Muscle of back (tissue), 3 donors: ENCODE measurements at regions not wholly inside any gene's neighbourhood (a gene's known extent, or its start where the extent isn't known, plus 50 kb on each side); places are given as distances from the start of the nearest gene placed in this dataset.

ENCODE experiments used
- DNase-seq, 3 donors: peaks; one replicate each; pipeline versions ENCODE4 v3.0.0 to v3.0.0-alpha.2; 2013

DNA sequence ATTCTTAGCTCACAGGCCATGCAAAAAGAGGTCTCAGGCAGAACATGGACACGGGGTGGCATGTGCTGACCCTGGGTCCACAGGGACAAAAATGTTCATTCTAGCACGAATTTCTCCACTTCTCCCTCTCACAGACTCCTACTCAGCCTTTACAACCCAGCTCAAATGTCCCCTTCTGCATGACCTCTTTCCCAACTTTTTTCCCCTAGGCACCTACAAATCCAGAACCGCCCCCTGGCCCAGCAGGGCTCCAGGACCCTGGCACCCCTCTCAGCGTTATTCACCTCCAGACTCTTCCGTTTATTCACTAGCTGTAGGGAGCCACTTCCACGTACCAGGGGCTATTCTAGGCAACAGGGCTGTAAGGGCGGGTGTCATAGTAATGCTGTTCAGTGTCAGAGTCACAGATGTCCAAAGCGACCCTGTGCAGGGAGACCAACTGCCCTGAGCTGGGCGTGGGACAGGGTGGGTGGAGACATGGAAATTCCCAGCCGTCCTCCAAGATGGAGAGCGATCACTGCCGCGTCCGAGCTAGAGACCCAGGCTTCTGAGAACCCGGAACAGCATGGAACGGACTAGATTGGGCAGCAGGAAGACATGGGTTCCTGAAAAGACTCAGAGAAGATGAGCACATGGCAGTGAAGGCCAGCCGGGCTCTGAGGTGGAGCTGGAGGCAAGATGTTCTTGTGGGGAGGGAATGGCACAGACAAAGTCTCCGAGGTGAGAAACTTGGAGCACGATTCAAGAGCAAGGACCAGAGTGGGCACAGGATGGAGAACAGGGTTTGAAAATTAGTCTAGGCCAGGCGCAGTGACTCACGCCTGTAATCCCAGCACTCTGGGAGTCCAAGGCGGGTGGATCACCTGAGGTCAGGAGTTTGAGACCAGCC lies 274.9 kb upstream of the RTL1 start:
- no peak for DNase-seq

DNA sequence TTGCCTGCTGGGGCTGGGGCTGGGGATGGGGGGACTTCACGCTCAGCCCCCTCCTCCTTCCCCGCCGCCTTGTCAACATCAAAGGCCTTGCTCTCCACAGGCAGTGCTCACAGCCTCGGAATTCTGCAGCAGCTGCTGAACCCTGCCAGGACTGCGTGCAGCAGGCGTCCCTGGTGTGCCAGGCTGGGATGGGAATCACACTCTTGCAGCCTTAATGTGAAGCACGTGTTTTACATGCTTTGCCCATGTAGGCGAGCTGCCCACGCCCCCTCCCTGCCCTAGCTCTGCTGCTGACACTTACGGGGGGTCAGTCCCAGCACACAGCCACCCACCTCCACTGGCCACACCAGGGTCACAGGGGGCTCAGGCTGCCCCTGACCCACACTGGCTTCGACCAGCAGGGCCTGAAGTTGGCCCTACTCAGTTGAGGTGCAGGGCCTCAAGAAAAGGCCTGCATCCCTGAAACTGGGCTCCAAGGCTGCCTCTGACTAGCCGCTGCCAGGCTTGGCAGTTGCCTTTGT lies 276.2 kb upstream of the RTL1 start:
- no peak for DNase-seq

DNA sequence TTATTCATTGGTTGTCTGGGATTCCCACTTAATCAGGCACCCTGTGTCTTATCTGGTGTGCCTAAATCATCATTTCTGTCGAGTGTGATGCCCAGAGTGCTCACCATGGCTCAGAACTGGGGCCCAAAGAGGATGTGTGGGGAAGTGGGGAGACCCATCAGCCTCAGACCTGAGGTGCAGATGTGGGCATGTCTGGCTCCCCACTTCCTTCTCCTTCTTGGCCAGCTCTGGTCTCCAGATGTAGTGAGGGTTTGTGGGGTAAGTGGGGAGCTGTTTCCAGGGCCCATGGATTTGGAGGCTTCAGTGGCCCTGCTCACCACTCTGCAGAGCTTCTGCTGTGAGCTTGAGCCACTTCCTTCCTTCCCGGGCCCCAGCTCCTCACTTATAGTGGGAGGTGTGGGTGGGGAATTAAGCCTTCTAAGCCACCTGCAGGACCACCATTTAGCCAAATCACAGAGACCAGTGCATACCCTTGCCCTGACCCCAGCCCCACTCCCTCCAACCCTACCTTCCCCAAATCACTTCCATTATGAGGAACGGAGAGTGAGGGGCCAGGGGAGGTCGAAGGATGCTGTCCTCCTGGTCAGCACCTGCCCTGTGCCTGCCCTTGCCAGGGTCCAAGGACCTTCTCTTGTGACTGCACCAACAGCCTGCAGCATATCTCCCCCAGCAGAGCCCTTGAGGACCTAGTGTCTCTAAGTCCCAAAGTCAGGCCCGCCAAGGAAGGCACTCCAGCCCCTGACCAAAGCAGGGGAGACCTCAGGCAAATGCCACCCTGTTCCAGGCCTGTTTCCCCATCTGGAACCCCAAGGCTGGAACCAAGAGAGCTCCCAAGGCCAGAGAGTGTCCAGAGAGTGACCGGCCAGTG lies 278.2 kb upstream of the RTL1 start:
- DNase-seq: no peak

DNA sequence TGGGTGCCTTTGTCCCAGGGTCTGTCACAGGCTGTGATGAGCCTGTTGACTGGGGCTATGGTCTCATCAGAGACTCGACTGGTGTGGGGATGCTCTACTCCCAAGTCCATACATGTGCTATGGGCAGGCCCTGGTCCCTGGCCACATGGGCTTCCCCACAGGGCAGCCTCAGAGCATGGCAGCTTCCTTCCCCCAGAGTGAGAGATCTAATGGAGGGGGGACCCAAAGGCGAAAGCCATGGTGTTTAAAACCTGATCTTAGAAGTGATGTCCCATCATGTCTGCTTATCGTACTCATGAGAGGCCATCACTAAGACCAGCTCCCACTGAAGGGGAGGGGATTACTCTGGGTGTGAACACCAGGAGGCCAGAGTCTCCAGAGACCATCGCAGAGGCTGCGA lies 279.0 kb upstream of the RTL1 start:
- DNase-seq: no peak

DNA sequence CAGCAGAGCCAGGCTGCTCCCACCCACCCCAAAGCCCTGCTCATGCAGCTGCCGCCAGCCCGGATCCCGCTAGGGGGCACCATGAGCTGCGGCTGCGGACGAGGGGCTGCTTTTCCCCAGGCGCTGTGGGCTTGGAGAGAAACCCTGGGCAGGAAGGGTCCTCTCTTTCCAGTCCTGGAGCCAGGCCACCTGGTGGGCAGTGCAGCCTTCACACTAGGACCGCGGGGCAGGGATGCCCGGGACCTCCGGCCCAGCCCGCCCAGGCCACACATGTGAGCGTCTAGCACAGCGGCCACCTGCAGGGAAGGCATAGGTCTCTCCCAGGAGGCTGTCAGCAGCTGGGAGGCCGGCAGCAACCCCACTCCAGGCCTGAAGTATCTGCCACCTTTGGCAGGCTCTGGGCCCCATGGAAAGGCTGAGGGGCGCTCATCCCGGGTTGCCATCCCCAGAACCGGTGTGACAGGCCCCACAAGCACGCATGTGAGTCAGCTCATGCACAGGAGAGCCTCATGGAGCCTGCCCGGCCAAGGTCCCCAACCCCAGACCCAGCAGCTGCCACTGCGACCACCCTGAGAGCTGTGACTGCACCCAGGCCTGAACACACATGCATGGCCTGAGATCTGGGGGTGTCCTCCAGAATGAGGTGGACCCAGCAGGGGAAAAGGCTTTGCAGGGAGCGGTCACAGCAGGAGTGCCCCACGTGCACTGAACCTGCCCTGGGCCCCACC lies 280.0 kb upstream of the RTL1 start:
- peak in 1 of 3 donors; percentile 67 for DNase-seq

DNA sequence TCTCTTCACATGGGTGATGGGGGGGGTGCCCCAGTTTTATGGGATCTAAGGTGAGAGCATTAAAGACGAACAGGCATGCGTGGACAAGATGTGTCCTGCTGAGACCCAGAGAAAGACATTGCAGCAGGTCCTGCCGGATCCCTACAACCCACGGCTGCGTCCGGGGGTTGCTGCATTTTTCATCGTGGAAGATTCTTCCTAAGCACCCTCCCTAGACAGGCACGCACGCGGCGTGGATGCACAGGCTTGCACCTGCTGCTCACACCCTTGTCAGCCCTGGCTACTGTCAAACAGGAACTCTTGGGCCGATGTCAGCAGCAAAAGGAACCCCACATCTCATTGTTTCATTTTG lies 280.6 kb upstream of the RTL1 start:
- DNase-seq: peak in 1 of 3 donors; percentile 40

DNA sequence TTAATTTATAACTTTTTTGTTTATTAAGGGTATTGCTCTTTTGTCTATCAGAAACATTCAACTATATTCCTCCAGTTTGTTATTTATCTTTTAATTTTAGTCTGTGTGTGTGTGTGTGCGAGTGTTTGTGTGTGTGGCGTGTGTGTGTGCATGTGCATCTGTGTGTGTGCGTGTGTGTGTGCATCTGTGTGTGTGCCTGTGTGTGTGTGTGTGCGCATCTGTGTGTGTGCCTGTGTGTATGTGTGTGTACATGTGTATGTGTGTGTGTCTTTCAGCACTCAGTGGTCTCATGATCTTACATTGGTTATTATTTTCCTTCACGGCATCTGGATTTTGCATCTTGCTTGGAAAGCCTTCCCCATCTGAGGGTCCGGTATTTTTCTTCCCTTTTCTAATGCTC lies 281.1 kb upstream of the RTL1 start:
- DNase-seq: peak in 1 of 3 donors; percentile 70

DNA sequence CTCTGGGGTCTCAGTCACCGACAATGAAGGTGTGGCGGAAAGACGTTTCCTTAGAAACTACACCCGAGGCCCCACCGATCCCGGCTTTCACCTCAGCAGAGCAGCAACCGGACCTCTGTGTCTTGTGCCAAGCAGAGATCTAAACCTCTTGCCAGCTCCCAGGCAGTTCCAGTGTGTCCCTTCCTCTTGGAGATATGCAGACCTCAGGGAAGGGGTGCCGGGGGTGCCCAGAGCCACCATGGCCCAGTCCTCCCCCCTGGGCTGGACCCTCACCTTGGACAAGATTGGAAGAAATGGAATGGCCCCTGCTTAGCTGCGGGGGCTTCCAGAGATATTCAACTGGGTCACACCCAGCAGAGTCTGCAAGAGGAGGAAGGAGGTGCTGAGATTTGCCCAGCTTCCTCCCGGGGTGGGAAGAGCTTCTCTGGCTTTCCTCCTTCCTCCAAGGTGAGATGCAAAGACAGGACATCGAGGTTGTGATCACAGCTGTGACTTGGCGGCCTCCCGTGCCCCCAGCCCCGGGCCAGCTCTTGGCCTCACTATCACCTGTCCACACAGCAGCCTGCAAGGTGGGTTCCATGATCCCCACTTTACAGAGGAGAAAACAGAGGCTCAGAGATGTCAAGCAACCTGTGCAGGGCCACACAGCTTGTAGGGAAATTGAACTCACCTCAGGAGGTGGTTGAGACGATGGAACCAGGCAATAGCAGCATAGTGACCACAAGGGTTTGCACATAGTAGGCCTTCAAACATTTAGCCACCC lies 281.7 kb upstream of the RTL1 start:
- no peak for DNase-seq

DNA sequence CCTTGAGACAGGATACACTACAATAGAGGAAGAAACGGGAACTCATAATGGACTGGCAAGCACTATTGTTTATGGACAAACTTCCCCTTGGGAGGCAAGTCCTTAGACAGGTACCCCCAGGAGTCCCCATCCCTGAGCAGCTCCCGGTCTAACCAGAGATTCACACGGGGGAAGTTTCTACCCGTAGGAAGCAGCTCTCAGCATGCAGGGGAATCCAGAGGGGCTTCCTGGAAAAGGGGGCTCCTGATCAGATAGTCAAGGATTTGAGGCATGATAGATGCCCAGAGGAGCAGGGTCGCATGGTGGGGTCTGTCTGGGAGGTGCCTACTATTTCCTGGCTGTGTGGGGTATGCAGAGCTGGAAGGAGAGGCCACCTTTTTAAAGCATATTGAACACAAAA lies 282.4 kb upstream of the RTL1 start:
- no peak for DNase-seq

DNA sequence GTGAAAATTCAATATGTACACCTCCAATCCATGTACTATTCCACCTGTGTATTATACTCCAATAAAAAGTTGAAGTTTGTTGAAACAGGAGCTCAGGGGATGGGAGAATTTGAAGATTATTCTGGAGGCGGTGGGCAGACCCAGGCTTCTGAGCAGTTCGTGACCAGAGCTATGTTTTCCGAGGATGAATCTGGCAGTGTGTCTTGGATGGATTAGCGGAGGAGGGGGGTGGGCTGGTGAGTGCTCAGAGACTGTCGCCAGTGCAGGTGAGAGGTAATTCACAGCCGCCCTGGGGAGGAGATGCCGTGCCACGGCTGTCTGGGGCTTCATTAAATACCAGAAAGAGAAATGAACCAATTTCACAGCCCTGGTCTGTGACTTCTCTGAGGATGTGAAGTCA lies 283.0 kb upstream of the RTL1 start:
- no peak for DNase-seq

DNA sequence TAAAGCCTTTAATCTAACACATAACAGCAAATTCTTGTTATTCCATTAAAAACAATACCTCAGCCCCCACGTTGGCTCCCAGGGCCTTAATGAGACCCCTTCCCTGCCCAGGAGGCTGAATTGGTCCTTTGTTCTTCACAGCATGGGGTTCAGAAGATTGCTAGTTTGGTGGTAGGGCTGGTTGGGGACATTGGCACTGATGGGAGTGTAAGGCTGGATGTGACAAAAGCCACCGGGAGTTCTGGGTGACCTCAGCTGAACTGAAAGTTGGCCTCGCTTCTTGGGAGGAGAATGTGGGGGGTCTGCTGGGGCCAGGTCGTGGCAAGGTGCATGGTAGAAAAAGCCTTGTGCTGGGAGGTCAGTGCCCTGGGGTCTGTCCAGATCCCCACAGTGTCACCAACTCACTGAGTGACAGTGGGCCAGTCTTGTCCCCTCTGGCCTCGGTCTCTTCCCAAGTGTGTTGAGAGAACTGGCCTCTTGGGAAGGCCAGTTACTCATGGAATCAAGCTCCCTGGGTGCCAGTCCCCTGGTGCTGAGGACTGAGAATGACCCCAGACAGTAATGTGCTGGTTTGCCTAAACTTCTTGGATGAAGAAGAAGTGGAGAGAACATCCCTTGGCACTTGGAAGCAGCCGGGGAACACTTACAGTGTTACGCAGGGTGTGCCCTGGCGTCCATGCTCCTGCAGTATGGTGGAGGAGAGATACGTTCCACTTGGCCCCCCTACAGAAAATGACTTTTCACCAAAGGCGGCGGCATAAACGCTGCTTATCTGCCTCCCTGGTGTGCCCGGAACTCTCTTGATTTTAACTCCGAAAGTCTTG lies 283.7 kb upstream of the RTL1 start:
- no peak for DNase-seq

DNA sequence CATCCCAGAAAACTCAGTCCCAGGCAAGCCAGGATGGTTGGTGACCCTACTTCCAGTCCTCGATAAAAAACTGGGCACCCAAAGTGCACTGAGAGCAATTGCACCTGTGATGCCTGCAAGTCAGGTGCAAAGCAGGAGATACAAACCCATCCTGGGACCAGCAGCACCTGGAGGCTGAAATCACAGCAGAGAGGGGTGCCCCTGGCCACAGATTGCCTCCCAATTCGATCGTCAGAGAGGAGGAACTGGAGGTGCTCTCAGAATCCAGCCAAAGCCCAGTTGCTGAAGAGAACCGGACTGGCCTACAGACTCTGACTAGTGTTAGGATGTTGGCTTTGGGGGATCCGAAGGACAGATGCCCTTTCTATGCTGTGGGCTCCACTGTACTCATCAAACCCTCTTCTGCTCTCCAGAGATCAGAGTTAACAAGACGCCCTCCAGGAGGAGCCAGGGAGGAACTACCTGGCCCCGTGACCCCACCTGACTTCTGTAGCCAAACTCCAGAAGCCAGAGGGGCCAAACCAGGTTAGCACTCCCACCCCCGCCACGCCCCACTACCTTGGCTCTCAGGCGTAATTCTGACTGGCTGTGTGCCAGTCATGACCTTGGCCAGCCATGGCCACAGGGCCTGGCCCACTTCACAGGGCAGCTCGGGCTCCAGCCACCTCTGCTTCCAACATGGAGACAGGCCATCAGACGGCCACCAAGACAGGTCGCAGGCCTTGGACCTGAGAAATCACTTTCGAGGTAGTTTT lies 284.5 kb upstream of the RTL1 start:
- DNase-seq: no peak

DNA sequence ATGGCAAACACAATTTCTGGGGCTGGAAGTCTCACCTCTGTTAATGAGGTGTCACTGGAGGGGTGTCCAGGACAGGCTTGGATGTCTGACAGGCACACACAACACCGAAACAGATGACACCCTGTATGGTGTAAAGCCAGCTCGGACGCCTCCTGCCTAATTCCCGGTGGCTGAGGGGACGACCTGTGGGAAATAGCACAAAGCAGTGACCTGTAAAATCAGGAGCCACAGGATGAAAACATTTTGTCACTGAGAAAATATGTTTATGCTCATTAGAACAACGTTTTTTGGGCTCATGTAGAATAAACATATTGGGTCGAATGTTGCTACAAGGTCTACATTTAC lies 285.0 kb upstream of the RTL1 start:
- DNase-seq: no peak

DNA sequence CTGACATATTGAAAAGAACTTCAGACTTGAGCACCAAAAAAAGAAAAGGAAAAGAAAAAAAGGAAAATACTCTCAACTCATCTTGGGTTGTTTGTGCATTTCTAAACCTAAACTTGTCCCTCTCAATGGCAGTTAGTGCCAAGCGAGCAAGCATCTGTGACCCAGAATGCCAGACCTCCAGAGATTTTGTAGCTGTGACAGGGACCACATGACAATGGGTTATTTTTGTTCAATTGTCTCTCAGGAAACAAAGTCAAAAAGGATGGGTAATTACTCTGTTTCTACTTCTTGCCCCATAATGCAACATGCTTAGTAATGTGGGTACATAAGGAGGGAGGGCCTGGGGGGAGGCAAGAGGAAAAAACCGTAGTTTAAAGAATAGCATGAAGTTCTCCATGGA lies 285.7 kb upstream of the RTL1 start:
- no peak for DNase-seq

DNA sequence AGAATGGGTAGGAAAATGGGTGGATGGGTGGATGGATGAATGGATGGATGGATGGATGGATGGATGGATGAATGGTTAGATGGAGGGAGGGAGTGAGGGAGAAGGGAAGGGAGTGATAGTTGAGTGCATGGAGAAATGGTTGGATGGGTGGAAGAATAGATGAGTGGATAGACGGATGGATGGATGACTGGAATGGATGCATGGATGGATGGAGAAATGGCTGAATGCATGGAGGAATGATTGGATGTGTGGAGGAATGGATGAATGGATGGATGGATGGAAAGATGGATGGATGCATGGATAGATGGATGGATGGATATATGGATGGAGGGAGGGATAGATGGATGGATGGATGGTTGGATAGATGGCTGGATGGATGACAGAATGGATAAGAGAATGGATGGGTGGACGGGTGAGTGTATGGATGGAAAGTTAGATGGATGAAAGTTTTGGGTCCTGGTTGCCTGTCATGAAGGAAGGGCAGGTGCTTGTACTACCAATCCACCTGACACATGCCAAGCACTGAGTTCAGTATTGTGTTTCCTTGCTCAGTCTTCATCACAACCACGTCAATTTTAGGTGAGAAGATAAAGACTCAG lies 286.5 kb upstream of the RTL1 start:
- DNase-seq: no peak

DNA sequence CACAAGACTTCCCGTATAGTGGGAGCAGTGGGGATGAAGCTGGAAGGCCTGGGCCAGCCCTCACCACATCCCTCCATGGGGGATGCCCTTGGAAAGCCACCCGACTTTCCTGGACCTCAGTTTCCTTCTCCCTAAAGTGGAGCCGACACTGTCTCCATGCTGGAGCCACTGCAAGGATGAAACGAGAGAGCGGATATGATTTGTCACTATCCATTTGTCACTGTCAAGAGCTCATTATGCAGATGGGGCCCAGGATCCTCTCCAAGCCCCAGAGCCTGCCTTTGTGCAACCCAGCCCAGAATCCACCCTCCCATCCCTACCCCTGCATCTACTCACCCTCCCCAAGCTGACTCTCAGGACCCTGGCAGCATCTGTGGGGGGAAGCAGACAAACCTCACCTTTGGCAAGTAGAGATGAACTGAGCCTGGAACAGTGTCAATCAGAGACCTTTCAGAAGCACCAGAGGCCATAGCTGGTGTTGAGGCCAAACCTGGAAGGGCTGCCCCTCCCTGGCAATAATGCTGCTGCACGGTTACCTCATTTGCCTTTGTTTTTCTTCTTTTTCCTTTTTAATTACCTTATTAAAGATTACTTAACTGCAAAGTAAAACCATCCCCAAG lies 287.7 kb upstream of the RTL1 start:
- DNase-seq: peak in 1 of 3 donors; percentile 43

DNA sequence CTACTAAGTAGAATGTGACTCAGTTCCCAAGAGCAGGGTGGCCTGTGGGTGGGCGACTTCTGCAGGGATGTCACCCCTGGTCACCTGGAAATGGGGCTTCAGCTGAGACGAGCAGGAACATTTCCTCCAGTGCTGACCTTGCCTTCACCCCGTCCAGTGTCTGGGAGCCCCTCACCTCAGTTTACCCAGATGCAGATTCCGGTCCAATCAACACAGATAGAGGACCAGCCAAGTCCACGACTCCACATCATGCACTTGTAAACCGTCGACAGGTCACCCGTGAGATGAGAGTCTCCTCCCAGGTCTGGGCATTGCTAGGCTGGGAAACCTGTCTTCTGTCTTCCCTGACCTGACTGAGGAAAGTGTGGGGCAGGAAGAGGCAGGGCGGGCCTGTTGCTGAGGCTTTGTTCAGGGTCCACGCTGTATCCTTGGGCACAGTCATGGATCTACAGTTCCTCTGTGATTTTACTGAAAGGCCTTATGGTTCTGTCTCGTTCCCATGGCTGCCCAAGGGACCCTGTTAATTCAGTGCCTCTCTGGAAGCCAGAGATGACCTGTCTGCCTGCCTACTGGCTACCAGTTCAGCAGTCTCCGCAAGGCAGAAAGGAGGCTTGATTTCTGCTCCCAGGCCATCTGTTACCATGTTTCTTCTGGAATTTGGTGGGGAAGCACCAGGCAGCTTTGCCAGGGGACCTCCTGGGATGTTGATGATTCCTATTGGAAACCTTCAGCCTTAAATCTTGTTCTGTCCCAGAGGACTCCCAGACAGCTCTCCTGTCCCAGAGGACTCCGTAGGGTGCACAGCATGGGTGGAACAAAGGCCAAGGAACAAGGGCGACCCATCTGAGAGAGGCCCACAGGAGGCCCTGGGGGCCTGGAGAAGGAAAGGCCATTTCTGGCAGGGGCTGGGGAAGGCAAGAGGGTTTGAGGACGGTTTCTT lies 288.5 kb upstream of the RTL1 start:
- DNase-seq: no peak

DNA sequence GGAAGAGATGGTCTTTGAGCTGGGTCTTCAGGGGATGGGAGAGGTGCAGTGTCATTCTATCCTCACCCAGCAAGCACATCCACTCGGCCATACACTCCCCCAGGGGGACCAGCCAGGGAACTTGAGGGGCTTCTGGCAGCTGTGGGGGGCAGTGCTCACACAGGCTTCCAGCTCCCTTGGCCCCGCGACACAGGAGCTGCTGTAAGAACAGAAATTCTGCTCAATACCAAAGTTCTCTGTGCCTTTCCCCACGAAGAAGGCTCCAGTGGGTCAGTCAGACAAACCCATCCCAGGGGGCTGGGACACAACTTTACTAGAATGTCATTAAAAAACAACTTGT lies 289.1 kb upstream of the RTL1 start:
- no peak for DNase-seq
